ENCODE measurements at regions not wholly inside any gene's neighbourhood (a gene's known extent, or its start where the extent isn't known, plus 50 kb on each side); places are given as distances from the start of the nearest gene placed in this dataset.

DNA sequence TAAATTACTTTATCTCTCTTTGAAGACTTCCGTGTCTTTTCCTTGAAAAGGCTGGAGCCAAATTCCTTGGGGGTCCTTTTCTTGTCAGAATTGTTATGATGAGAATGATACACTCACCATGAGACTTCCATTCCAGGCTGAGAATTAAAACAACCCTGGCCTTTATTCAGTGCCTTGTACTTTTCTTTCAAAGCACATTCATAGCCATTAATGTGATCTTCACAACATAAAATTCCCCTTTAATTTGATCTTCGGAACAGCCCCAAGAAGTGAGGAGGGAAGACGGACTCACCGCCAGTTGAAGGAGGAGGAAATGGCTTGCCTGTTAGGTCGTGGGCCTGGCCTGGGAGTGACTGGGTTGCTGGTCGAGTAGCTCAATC lies 127.3 kb downstream of the DDX1 start:
- Histone ChIP-seq H3K4me3 (ENCODE audit: low read length in 3 of 3) (no peak overlapping the region), H3K9me3 (ENCODE audit: control insufficient read depth in 3 of 3, low read length in 3 of 3) (no peaks in the 10 kb centered on the region)

DNA sequence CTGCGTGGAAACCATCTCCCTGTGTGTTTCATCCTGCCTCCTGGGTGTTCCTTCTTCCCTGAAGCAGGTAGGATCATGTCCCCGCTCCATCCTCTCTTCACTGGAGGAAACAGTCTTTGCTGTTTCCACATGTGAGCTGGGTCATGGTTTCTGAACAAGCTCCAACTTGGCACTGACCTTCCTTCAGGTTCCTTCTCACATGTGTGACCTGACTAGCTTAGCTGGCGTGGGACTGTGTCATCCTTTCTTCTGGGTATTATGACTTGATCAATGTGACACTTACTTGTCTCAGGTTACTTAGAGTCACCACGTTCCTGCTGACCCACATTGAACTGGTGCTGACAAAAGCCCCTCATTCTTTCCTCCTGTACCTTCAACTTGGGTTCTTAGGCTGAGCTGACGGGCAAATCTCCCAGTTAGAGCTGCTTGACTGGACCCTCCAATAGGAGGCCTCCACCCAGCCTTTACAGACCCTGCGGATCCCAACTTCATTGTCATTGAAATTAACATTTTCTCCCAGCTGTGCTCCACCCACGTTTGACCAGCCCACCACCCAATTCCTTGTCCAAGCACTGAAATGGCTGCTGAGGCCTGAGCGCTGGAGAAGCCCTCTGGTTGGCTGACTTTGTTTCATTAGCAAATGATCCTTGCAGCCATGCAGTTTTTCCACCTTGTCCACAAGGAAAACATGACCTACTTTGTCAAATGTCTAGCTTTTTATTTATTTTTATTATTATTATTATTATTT lies 128.1 kb downstream of the DDX1 start:
- H3K36me3 ChIP-seq (ENCODE audit: control insufficient read depth in 3 of 3, insufficient read depth in 3 of 3, low read length in 3 of 3), result no peaks in the 10 kb centered on the region
- H3K4me3 ChIP-seq (ENCODE audit: low read length in 3 of 3), result no peak overlapping the region
- H3K9ac ChIP-seq (ENCODE audit: low read depth in 1 of 3, low read length in 3 of 3), result no peak overlapping the region
- no peaks in the 10 kb centered on the region for H3K27me3 ChIP-seq (ENCODE audit: control insufficient read depth in 3 of 3, insufficient read depth in 3 of 3, low read length in 3 of 3)
- no peaks in the 10 kb centered on the region for H3K9me3 ChIP-seq (ENCODE audit: control insufficient read depth in 3 of 3, low read length in 3 of 3)
- H3K4me1 ChIP-seq (ENCODE audit: control insufficient read depth in 3 of 3, insufficient read depth in 3 of 3, low read length in 3 of 3), result peaks cover 0 to 4% (median 0%) of the 10 kb centered on the region in 3 donors
- no peak overlapping the region for H3K27ac ChIP-seq (ENCODE audit: low read depth, low read length)

More for the DNA sequence above, 127.3 kb downstream of the DDX1 start:
- peaks cover 0 to 4% (median 0%) of the 10 kb centered on the region in 3 donors for H3K4me1 ChIP-seq (ENCODE audit: control insufficient read depth in 3 of 3, insufficient read depth in 3 of 3, low read length in 3 of 3)
- no peak overlapping the region for H3K9ac ChIP-seq (ENCODE audit: low read depth in 1 of 3, low read length in 3 of 3)
- H3K36me3 ChIP-seq (ENCODE audit: control insufficient read depth in 3 of 3, insufficient read depth in 3 of 3, low read length in 3 of 3), result no peaks in the 10 kb centered on the region
- no peak overlapping the region for H3K27ac ChIP-seq (ENCODE audit: low read depth, low read length)
- no peaks in the 10 kb centered on the region for H3K27me3 ChIP-seq (ENCODE audit: control insufficient read depth in 3 of 3, insufficient read depth in 3 of 3, low read length in 3 of 3)

DNA sequence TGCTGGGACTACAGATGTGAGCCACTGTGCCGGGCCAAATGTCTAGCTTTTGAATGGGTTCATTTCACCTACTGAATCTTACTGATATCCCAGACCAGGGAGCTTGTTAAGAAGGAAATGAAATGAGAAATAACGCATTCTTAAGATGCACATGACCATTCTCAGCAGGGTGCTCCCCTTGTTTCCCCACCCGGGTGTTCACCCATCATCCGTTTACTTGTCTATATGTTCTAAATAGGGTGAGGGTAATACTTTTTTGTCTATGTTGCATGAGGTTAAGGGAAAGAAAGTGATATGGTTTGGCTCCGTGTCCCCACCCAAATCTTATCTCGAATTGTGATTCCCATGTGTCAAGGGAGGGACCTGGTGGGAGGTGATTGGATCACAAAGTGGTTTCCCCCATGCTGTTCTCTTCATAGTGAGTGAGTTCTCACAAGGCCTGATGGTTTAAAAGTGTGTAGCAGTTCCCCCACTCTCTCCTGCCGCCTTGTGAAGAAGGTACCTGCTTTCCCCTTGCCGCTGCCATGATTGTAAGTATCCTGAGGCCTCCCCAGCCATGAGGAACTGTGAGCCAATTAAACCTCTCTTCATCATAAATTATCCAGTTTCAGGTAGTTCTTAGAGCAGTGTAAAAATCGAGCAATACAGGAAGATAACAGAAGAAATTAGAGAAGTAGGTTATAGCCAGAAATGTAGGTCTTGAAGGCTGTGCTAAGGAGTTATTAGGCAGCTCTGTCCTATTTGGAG lies 129.1 kb downstream of the DDX1 start:
- no peaks in the 10 kb centered on the region for H3K36me3 ChIP-seq (ENCODE audit: control insufficient read depth in 3 of 3, insufficient read depth in 3 of 3, low read length in 3 of 3)
- H3K27ac ChIP-seq (ENCODE audit: low read depth, low read length), result no peak overlapping the region
- H3K4me1 ChIP-seq (ENCODE audit: control insufficient read depth in 3 of 3, insufficient read depth in 3 of 3, low read length in 3 of 3), result peaks cover 0 to 4% (median 0%) of the 10 kb centered on the region in 3 donors
- no peaks in the 10 kb centered on the region for H3K9me3 ChIP-seq (ENCODE audit: control insufficient read depth in 3 of 3, low read length in 3 of 3)
- no peak overlapping the region for H3K9ac ChIP-seq (ENCODE audit: low read depth in 1 of 3, low read length in 3 of 3)
- peaks cover 0 to 3% (median 0%) of the 10 kb centered on the region in 3 donors for H3K27me3 ChIP-seq (ENCODE audit: control insufficient read depth in 3 of 3, insufficient read depth in 3 of 3, low read length in 3 of 3)
- H3K4me3 ChIP-seq (ENCODE audit: low read length in 3 of 3), result no peak overlapping the region

DNA sequence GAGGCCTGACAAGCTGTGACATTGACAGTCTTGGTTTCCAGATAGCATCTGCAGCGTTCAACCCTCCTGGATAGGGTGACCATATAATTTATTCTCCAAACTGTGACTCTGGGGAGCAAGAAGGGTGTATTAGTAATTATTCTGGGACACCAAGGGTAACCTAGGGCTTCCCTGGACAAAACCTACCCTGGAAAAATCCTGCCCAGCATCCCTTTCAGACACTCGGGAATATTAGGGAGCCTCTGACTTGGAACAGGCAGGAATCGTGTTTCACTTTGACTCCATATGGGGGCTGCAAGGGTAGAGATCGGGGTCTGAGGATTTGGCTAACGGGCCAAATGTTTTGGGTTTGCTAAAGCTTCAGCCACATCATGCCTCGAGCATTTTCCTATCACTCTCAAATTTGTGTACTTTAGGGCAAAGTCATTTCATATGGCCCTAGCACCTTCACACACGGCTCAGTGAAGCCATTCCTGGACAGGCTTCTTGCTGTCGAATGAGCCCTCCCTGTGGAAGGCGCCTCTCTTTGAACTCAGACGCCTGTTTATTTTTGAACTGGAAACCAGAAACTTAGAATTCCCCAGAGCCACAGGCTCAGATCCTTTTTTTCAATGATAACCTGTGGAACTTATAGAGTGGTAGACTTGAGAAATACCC lies 129.9 kb downstream of the DDX1 start:
- Histone ChIP-seq H3K9ac (ENCODE audit: low read depth in 1 of 3, low read length in 3 of 3) (no peak overlapping the region), H3K27me3 (ENCODE audit: control insufficient read depth in 3 of 3, insufficient read depth in 3 of 3, low read length in 3 of 3) (peaks cover 0 to 3% (median 0%) of the 10 kb centered on the region in 3 donors), H3K9me3 (ENCODE audit: control insufficient read depth in 3 of 3, low read length in 3 of 3) (no peaks in the 10 kb centered on the region)

DNA sequence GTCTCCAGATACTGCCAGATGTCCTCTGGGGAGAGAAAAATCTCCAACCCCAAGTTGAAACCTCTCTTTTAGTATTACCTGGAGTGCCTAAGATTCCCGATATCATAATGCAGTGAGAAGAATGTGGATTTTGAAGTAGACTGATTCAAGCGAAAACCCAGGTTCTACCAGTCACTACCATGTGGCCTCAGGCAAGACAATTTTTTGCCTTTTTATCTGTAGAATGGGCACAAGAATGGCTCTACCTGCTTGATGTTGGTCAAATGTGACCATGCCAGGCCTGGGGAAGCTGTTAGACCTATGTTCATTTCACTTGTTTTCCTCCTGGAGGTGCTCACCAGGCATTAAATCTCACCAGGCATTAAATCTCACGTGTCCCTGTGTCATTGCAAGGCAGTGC lies 131.3 kb downstream of the DDX1 start:
- peaks cover 0 to 3% (median 0%) of the 10 kb centered on the region in 3 donors for H3K27me3 ChIP-seq (ENCODE audit: control insufficient read depth in 3 of 3, insufficient read depth in 3 of 3, low read length in 3 of 3)
- H3K4me3 ChIP-seq (ENCODE audit: low read length in 3 of 3), result no peak overlapping the region
- no peaks in the 10 kb centered on the region for H3K36me3 ChIP-seq (ENCODE audit: control insufficient read depth in 3 of 3, insufficient read depth in 3 of 3, low read length in 3 of 3)

More for the DNA sequence above, 129.9 kb downstream of the DDX1 start:
- Histone ChIP-seq H3K27ac (ENCODE audit: low read depth, low read length) (no peak overlapping the region), H3K36me3 (ENCODE audit: control insufficient read depth in 3 of 3, insufficient read depth in 3 of 3, low read length in 3 of 3) (no peaks in the 10 kb centered on the region), H3K4me1 (ENCODE audit: control insufficient read depth in 3 of 3, insufficient read depth in 3 of 3, low read length in 3 of 3) (peaks cover 0 to 4% (median 0%) of the 10 kb centered on the region in 3 donors), H3K4me3 (ENCODE audit: low read length in 3 of 3) (no peak overlapping the region)

DNA sequence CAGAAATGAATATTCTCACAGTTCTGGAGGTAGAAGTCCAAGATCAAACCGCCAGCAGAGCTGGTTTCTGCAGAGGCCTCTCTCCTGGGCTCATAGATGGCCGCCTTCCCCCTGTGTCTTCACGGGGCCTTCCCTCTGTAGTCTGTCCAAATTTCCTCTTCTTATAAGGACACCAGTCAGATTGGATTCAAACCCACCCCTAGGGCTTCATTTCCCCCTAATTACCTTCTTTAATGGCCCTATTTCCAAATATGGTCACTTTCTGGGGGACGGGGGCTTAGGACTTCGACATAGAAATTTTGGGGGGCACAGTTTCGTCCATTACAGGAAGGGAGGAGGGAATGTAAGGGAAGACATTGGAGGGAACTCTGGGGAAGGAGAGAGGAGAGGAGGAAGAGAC lies 132.6 kb downstream of the DDX1 start:
- no peak overlapping the region for H3K9ac ChIP-seq (ENCODE audit: low read depth in 1 of 3, low read length in 3 of 3)

More for the DNA sequence above, 131.3 kb downstream of the DDX1 start:
- H3K4me1 ChIP-seq (ENCODE audit: control insufficient read depth in 3 of 3, insufficient read depth in 3 of 3, low read length in 3 of 3), result peaks cover 0 to 4% (median 0%) of the 10 kb centered on the region in 3 donors
- no peak overlapping the region for H3K9ac ChIP-seq (ENCODE audit: low read depth in 1 of 3, low read length in 3 of 3)
- no peaks in the 10 kb centered on the region for H3K9me3 ChIP-seq (ENCODE audit: control insufficient read depth in 3 of 3, low read length in 3 of 3)
- H3K27ac ChIP-seq (ENCODE audit: low read depth, low read length), result no peak overlapping the region

DNA sequence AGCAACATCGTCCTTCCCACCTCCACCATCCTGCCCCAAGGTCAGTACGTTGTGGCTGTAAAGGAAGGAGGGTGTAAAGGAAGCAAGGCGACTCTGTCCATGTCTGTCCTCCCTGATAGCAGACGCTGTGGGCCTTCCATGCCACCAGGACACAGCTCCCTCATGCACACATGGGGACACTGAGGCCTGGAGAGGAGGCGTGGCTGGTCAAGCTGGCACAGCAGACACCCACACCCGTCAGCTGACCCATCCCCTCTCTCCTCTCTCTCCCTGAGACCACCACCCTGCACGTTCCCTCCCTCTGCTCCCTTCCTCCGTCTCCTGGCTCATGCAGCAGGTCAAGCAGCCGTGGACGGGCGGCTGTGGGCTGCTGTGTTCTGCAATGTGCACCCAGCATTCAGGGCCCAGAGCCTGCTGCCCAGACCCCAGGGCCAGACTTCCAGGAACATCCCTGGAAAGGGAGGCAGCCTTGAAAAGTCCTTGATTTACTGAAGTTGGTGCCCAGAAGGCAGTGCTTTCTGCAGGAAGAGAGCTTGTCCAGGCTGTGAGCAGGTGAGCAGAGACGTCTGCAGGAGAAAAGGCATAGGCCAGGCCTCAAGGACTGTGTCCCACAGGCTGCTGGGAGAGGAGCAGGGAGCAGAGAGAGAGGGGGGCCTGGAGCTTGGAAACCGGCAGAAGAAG lies 133.6 kb downstream of the DDX1 start:
- Histone ChIP-seq H3K27ac (ENCODE audit: low read depth, low read length) (no peak overlapping the region), H3K36me3 (ENCODE audit: control insufficient read depth in 3 of 3, insufficient read depth in 3 of 3, low read length in 3 of 3) (no peaks in the 10 kb centered on the region), H3K9me3 (ENCODE audit: control insufficient read depth in 3 of 3, low read length in 3 of 3) (no peaks in the 10 kb centered on the region), H3K4me3 (ENCODE audit: low read length in 3 of 3) (no peak overlapping the region), H3K4me1 (ENCODE audit: control insufficient read depth in 3 of 3, insufficient read depth in 3 of 3, low read length in 3 of 3) (peaks cover 5 to 6% (median 6%) of the 10 kb centered on the region in 3 donors), H3K9ac (ENCODE audit: low read depth in 1 of 3, low read length in 3 of 3) (no peak overlapping the region), H3K27me3 (ENCODE audit: control insufficient read depth in 3 of 3, insufficient read depth in 3 of 3, low read length in 3 of 3) (peaks cover 0 to 3% (median 0%) of the 10 kb centered on the region in 3 donors)

More for the DNA sequence above, 132.6 kb downstream of the DDX1 start:
- peaks cover 0 to 2% (median 0%) of the 10 kb centered on the region in 3 donors for H3K4me1 ChIP-seq (ENCODE audit: control insufficient read depth in 3 of 3, insufficient read depth in 3 of 3, low read length in 3 of 3)
- H3K36me3 ChIP-seq (ENCODE audit: control insufficient read depth in 3 of 3, insufficient read depth in 3 of 3, low read length in 3 of 3), result no peaks in the 10 kb centered on the region
- H3K27me3 ChIP-seq (ENCODE audit: control insufficient read depth in 3 of 3, insufficient read depth in 3 of 3, low read length in 3 of 3), result peaks cover 0 to 3% (median 0%) of the 10 kb centered on the region in 3 donors
- no peak overlapping the region for H3K4me3 ChIP-seq (ENCODE audit: low read length in 3 of 3)
- H3K9me3 ChIP-seq (ENCODE audit: control insufficient read depth in 3 of 3, low read length in 3 of 3), result no peaks in the 10 kb centered on the region
- no peak overlapping the region for H3K27ac ChIP-seq (ENCODE audit: low read depth, low read length)

DNA sequence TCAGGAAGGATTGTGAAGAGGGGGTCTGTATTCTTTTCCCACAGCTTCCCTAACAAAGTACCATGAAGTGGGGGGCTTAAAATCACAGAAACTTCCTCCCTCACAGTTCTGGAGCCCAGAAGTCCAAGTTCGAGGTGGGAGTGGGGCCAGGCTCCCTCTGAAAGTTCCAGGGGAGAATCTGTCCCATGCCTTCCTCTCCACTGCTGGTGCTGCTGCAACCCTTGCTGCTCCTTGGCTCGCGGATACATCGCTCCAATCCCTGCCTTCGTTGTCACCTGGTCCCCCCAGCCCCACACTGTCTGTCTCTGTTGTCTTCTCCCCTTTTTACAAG lies 134.1 kb downstream of the DDX1 start:
- Histone ChIP-seq H3K9me3 (ENCODE audit: control insufficient read depth in 3 of 3, low read length in 3 of 3) (no peaks in the 10 kb centered on the region), H3K27me3 (ENCODE audit: control insufficient read depth in 3 of 3, insufficient read depth in 3 of 3, low read length in 3 of 3) (peaks cover 0 to 3% (median 0%) of the 10 kb centered on the region in 3 donors), H3K27ac (ENCODE audit: low read depth, low read length) (no peak overlapping the region), H3K36me3 (ENCODE audit: control insufficient read depth in 3 of 3, insufficient read depth in 3 of 3, low read length in 3 of 3) (no peaks in the 10 kb centered on the region), H3K4me1 (ENCODE audit: control insufficient read depth in 3 of 3, insufficient read depth in 3 of 3, low read length in 3 of 3) (peaks cover 10 to 11% (median 11%) of the 10 kb centered on the region in 3 donors), H3K4me3 (ENCODE audit: low read length in 3 of 3) (no peak overlapping the region), H3K9ac (ENCODE audit: low read depth in 1 of 3, low read length in 3 of 3) (no peak overlapping the region)

DNA sequence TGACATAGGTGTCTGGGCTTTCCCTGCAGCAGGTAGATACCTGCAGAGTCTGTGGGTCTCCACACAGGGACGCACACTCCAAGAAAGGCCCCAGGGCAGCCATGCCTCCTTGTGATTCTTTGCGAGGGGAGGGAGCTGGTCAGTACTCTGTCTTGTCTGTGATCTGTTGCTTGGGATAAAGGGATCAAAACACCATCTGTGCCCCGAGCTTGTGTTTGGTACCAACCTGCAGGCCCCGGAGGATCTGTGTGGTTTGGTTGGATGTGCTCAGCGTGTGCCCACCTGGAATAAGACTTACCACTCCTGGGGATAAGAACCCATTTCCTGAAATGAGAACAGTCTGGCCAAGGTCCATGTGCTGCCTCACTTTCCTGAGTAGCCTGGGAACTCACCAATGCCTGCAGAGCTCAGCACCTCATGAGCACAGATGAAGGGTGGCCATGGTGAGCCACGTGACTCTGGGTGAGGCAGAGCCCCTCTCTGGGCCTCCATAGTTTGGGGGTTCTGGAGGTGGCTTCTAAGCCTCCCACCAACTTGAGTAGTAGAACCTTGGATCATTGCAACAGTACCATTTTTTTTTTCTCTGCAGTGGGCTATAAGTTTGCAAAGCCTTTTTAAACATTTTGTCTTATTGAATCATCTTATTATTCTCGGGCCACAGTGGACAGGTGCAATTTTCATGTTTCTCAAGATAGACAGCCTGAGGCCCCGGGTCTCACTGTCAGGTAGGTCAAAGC lies 134.8 kb downstream of the DDX1 start:
- peaks cover 16 to 18% (median 18%) of the 10 kb centered on the region in 3 donors for H3K4me1 ChIP-seq (ENCODE audit: control insufficient read depth in 3 of 3, insufficient read depth in 3 of 3, low read length in 3 of 3)
- no peaks in the 10 kb centered on the region for H3K9me3 ChIP-seq (ENCODE audit: control insufficient read depth in 3 of 3, low read length in 3 of 3)
- peaks cover 0 to 3% (median 0%) of the 10 kb centered on the region in 3 donors for H3K27me3 ChIP-seq (ENCODE audit: control insufficient read depth in 3 of 3, insufficient read depth in 3 of 3, low read length in 3 of 3)
- no peak overlapping the region for H3K27ac ChIP-seq (ENCODE audit: low read depth, low read length)
- H3K4me3 ChIP-seq (ENCODE audit: low read length in 3 of 3), result no peak overlapping the region
- no peaks in the 10 kb centered on the region for H3K36me3 ChIP-seq (ENCODE audit: control insufficient read depth in 3 of 3, insufficient read depth in 3 of 3, low read length in 3 of 3)
- H3K9ac ChIP-seq (ENCODE audit: low read depth in 1 of 3, low read length in 3 of 3), result no peak overlapping the region
